NCI-H1092 treated with DMSO at 0.1 percent for 48 hours (cell line): ENCODE measurements at regions not wholly inside any gene's neighbourhood (a gene's known extent, or its start where the extent isn't known, plus 50 kb on each side); places are given as distances from the start of the nearest gene placed in this dataset.
"Not testable (repeated sequence)": the region's sequence is repeated elsewhere in the genome, so short reads cannot be mapped to it uniquely, and the experiment has no call there.

ENCODE experiments used
- DNase-seq: peaks from one replicate; lab custom pipeline; 2025; lab: John Stamatoyannopoulos, UW

GRCh38 chr7:152543799-152544198 lies 108.0 kb upstream of the KMT2C start:
- DNase-seq = no peak

- no peak for DNase-seq
These were observed 106.1 kb upstream of the KMT2C start for GRCh38 chr7:152541892-152542291.

- DNase-seq = not testable (repeated sequence)
These were observed 103.3 kb upstream of the KMT2C start for GRCh38 chr7:152539190-152539495.

GRCh38 chr7:152538346-152539189 lies 102.8 kb upstream of the KMT2C start:
- DNase-seq = not testable (repeated sequence)

- no peak for DNase-seq
These were observed 101.8 kb upstream of the KMT2C start for GRCh38 chr7:152537639-152538038.

- DNase-seq = no peak
These were observed 92.8 kb upstream of the KMT2C start for GRCh38 chr7:152528612-152529011.

GRCh38 chr7:152527610-152528032 lies 91.8 kb upstream of the KMT2C start:
- no peak for DNase-seq

- DNase-seq = no peak
These were observed 88.1 kb upstream of the KMT2C start for GRCh38 chr7:152523916-152524315.

- DNase-seq = peak; percentile 95
These were observed 86.8 kb upstream of the KMT2C start for GRCh38 chr7:152522571-152523067.

- DNase-seq = no peak
These were observed 85.9 kb upstream of the KMT2C start for GRCh38 chr7:152521420-152522337.

GRCh38 chr7:152520861-152521302 lies 85.1 kb upstream of the KMT2C start:
- DNase-seq = no peak

- no peak for DNase-seq
These were observed 83.5 kb upstream of the KMT2C start for GRCh38 chr7:152519290-152519689.

- no peak for DNase-seq
These were observed 80.4 kb upstream of the KMT2C start for GRCh38 chr7:152516216-152516615.

GRCh38 chr7:152515266-152515950 lies 79.6 kb upstream of the KMT2C start:
- DNase-seq = not testable (repeated sequence)

GRCh38 chr7:152514771-152515105 lies 78.9 kb upstream of the KMT2C start:
- DNase-seq = no peak

- DNase-seq = no peak
These were observed 78.3 kb upstream of the KMT2C start for GRCh38 chr7:152513861-152514770.

- no peak for DNase-seq
These were observed 76.9 kb upstream of the KMT2C start for GRCh38 chr7:152512706-152513105.

- DNase-seq = no peak
These were observed 75.9 kb upstream of the KMT2C start for GRCh38 chr7:152511736-152512135.

- DNase-seq = no peak
These were observed 72.9 kb upstream of the KMT2C start for GRCh38 chr7:152508701-152509100.

GRCh38 chr7:152505606-152506005 lies 69.8 kb upstream of the KMT2C start:
- no peak for DNase-seq

GRCh38 chr7:152504816-152505215 lies 69.0 kb upstream of the KMT2C start:
- DNase-seq = no peak
